IMR-90 (cell line): ENCODE measurements at regions not wholly inside any gene's neighbourhood (a gene's known extent, or its start where the extent isn't known, plus 50 kb on each side); places are given as distances from the start of the nearest gene placed in this dataset.

ENCODE experiments used
- ATAC-seq: fragments of 200-7000 bp; cut with Tn5 transposase; 2 replicates; pipeline ENCODE4 v1.9.1; 2020; ENCODE audit warnings: low read depth, mild to moderate bottlenecking, moderate library complexity
- BruUV-seq: library from RNA; stranded (reverse); fragments of 400-500 nt; replicated peaks from 2 replicates; lab custom pipeline; 2021; lab: Mats Ljungman, UMichigan
- CTCF ChIA-PET: fragments of 300-600 bp; formaldehyde crosslinking; extraction: SDS; loops from one replicate; lab custom pipeline; 2021; ENCODE audit warnings: antibody characterized with exemption; lab: Yijun Ruan, JAX
- POLR2A ChIA-PET: fragments of 300-600 bp; sonication (Branson Sonifier 250); formaldehyde crosslinking; loops from one replicate; lab custom pipeline; 2022; ENCODE audit warnings: antibody characterized with exemption; ENCODE audit not compliant: unreplicated experiment; lab: Charles Lee
- DNase-seq: peaks from one replicate; pipeline ENCODE4 v3.0.0; 2013
- H2AFZ ChIP-seq: replicated peaks from 2 replicates; pipeline ENCODE3; 2013; ENCODE audit warnings: low read length, mild to moderate bottlenecking; ENCODE audit not compliant: poor library complexity
- H2AK5ac ChIP-seq: 2 replicates; pipeline ENCODE4 v1.6.1; 2013; ENCODE audit warnings: low read depth, low read length, inconsistent platforms
- H2AK9ac ChIP-seq: replicated peaks from 2 replicates; pipeline ENCODE3; 2013; ENCODE audit warnings: mild to moderate bottlenecking, low read depth, low read length, moderate library complexity; ENCODE audit not compliant: poor library complexity
- H2BK120ac ChIP-seq: 2 replicates; pipeline ENCODE4 v1.6.1; 2013; ENCODE audit warnings: low read depth, low read length, inconsistent platforms
- H2BK15ac ChIP-seq: 3 replicates; pipeline ENCODE4 v1.6.1; 2013; ENCODE audit warnings: low read depth, low read length, inconsistent platforms
- H2BK20ac ChIP-seq: 2 replicates; pipeline ENCODE4 v1.6.1; 2013; ENCODE audit warnings: low read depth, mild to moderate bottlenecking, inconsistent platforms, low read length, moderate library complexity
- H2BK5ac ChIP-seq: 2 replicates; pipeline ENCODE4 v1.6.1; 2013; ENCODE audit warnings: mild to moderate bottlenecking, low read depth, low read length, inconsistent platforms; ENCODE audit not compliant: poor library complexity, severe bottlenecking
- H3K14ac ChIP-seq: replicated peaks from 2 replicates; pipeline ENCODE4 v1.6.1; 2013; ENCODE audit warnings: low read depth, low read length, inconsistent platforms
- H3K18ac ChIP-seq: 2 replicates; pipeline ENCODE4 v1.6.1; 2013; ENCODE audit warnings: low read depth, low read length, control low read depth
- H3K23ac ChIP-seq: 2 replicates; pipeline ENCODE4 v1.6.1; 2013; ENCODE audit warnings: low read depth, low read length, inconsistent platforms
- H3K27ac ChIP-seq: 2 replicates; pipeline ENCODE4 v1.5.1; 2013; ENCODE audit warnings: mild to moderate bottlenecking, control low read depth, low read length; ENCODE audit not compliant: insufficient read depth
- H3K27me3 ChIP-seq: 2 replicates; pipeline ENCODE4 v1.6.1; 2013; ENCODE audit warnings: low read length; ENCODE audit not compliant: control insufficient read depth, insufficient read depth
- H3K36me3 ChIP-seq: 2 replicates; pipeline ENCODE4 v1.6.1; 2013; ENCODE audit warnings: low read length, mixed read lengths; ENCODE audit not compliant: control insufficient read depth, insufficient read depth
- H3K4ac ChIP-seq: 2 replicates; pipeline ENCODE4 v1.6.1; 2013; ENCODE audit warnings: low read depth, low read length, inconsistent platforms
- H3K4me1 ChIP-seq: 2 replicates; pipeline ENCODE4 v1.6.1; 2013; ENCODE audit warnings: low read length, mixed read lengths; ENCODE audit not compliant: control insufficient read depth, insufficient read depth
- H3K4me2 ChIP-seq: 2 replicates; pipeline ENCODE4 v1.6.1; 2013; ENCODE audit warnings: low read depth, mild to moderate bottlenecking, control low read depth, low read length, moderate library complexity
- H3K4me3 ChIP-seq: 2 replicates; pipeline ENCODE4 v1.5.1; 2013; ENCODE audit warnings: low read depth, mild to moderate bottlenecking, control low read depth, low read length, moderate library complexity; ENCODE audit not compliant: insufficient read depth
- H3K56ac ChIP-seq: 2 replicates; pipeline ENCODE4 v1.6.1; 2013; ENCODE audit warnings: low read length, inconsistent platforms; ENCODE audit not compliant: insufficient read depth; ENCODE audit errors: extremely low read depth
- H3K79me1 ChIP-seq, 2 experiments: 2 replicates each; pipeline ENCODE4 v1.6.1; 2013; ENCODE audit warnings: low read length in 2 of 2, inconsistent platforms in 1 of 2, low read depth in 1 of 2
- H3K9ac ChIP-seq: 2 replicates; pipeline ENCODE4 v1.6.1; 2013; ENCODE audit warnings: low read depth, low read length, control low read depth
- H3K9me1 ChIP-seq: 2 replicates; pipeline ENCODE4 v1.6.1; 2013; ENCODE audit warnings: low read length, inconsistent platforms; ENCODE audit not compliant: insufficient read depth
- H3K9me3 ChIP-seq: 2 replicates; pipeline ENCODE4 v1.6.1; 2013; ENCODE audit warnings: low read length; ENCODE audit not compliant: control insufficient read depth, insufficient read depth
- H4K20me1 ChIP-seq: 2 replicates; pipeline ENCODE4 v1.6.1; 2013; ENCODE audit warnings: low read length, inconsistent platforms; ENCODE audit not compliant: insufficient read depth
- H4K5ac ChIP-seq: 2 replicates; pipeline ENCODE4 v1.6.1; 2013; ENCODE audit warnings: mild to moderate bottlenecking, low read depth, low read length, control low read depth
- H4K8ac ChIP-seq, 2 experiments: 2 replicates each; pipeline ENCODE4 v1.6.1; 2013; ENCODE audit warnings: low read depth in 2 of 2, low read length in 2 of 2, control low read depth in 1 of 2, inconsistent platforms in 1 of 2
- H4K91ac ChIP-seq: 2 replicates; pipeline ENCODE4 v1.6.1; 2013; ENCODE audit warnings: low read depth, low read length, inconsistent platforms; ENCODE audit not compliant: insufficient read depth
- BHLHE40 ChIP-seq: fragments of 150-350 bp; IDR thresholded peaks from 2 replicates; pipeline ENCODE4 v1.6.1; 2016; ENCODE audit warnings: mild to moderate bottlenecking, low read depth, low read length
- CEBPB ChIP-seq: IDR thresholded peaks from 2 replicates; pipeline ENCODE4 v1.6.1; 2012; ENCODE audit warnings: low read depth, low read length, improper control_type of control experiment
- CHD1 ChIP-seq: IDR thresholded peaks from 2 replicates; pipeline ENCODE4 v1.6.1; 2012; ENCODE audit warnings: low read depth, low read length, improper control_type of control experiment
- ELK1 ChIP-seq: fragments of 150-350 bp; IDR thresholded peaks from 2 replicates; pipeline ENCODE4 v1.6.1; 2016; ENCODE audit warnings: low read depth, mild to moderate bottlenecking, low read length, moderate library complexity, borderline replicate concordance
- FOS ChIP-seq: fragments of 150-350 bp; IDR thresholded peaks from 2 replicates; pipeline ENCODE4 v1.6.1; 2016; ENCODE audit warnings: low read depth, low read length
- MAFK ChIP-seq: IDR thresholded peaks from 2 replicates; pipeline ENCODE4 v1.6.1; 2012; ENCODE audit warnings: low read depth, low read length, improper control_type of control experiment
- MAZ ChIP-seq: IDR thresholded peaks from 2 replicates; pipeline ENCODE4 v1.6.1; 2012; ENCODE audit warnings: low read depth, mild to moderate bottlenecking, low read length, improper control_type of control experiment, moderate library complexity, borderline replicate concordance
- MXI1 ChIP-seq: IDR thresholded peaks from 2 replicates; pipeline ENCODE4 v1.6.1; 2012; ENCODE audit warnings: low read depth, mild to moderate bottlenecking, low read length, moderate library complexity, borderline replicate concordance
- NFE2L2 ChIP-seq: fragments of 150-350 bp; IDR thresholded peaks from 2 replicates; pipeline ENCODE4 v1.6.1; 2016; ENCODE audit warnings: low read depth, mild to moderate bottlenecking, low read length
- POLR2A ChIP-seq: IDR thresholded peaks from 2 replicates; pipeline ENCODE4 v1.6.1; 2012; ENCODE audit warnings: mild to moderate bottlenecking, low read depth, low read length
- RAD21 ChIP-seq: IDR thresholded peaks from 2 replicates; pipeline ENCODE4 v1.6.1; 2012; ENCODE audit warnings: low read length, improper control_type of control experiment
- RCOR1 ChIP-seq: IDR thresholded peaks from 2 replicates; pipeline ENCODE4 v1.6.1; 2012; ENCODE audit warnings: mild to moderate bottlenecking, low read length, improper control_type of control experiment; ENCODE audit not compliant: insufficient replicate concordance
- RFX5 ChIP-seq: IDR thresholded peaks from 2 replicates; pipeline ENCODE4 v1.8.0; 2012; ENCODE audit warnings: low read depth, mild to moderate bottlenecking, low read length, moderate library complexity
- SMC3 ChIP-seq: fragments of 150-350 bp; IDR thresholded peaks from 2 replicates; pipeline ENCODE4 v1.6.1; 2016; ENCODE audit warnings: low read depth, mild to moderate bottlenecking, antibody characterized with exemption, low read length, moderate library complexity
- WGBS, 2 experiments: methylation state at CpG; one replicate each; pipeline versions ENCODE4 v1.1.5 to v1.1.7; 2013; ENCODE audit warnings: missing lambda C conversion rate in 2 of 2; ENCODE audit not compliant: insufficient read length in 1 of 2; ENCODE audit errors: extremely low coverage in 2 of 2; 5-methylcytosine and 5-hydroxymethylcytosine counted together
- dilution Hi-C: fragments of 300-500 bp; cut with HindIII; formaldehyde crosslinking; loops from one replicate; pipeline ENCODE4 v1.14.3; 2018; ENCODE audit warnings: low sequenced_read_pairs; ENCODE audit not compliant: unreplicated experiment
- in situ Hi-C: fragments of 300-500 bp; cut with MboI; formaldehyde crosslinking; loops from 3 replicates; pipeline ENCODE4 v1.14.3; 2019; ENCODE audit warnings: low sequenced_read_pairs, inconsistent platforms, mixed read lengths
- intact Hi-C: fragments of 100-400 bp; cut with micrococcal nuclease; formaldehyde crosslinking; loops from 2 replicates; pipeline ENCODE4 v1.10.0; 2022
- TF ChIP-seq, protein P1 (sequence below): conservative IDR thresholded peaks from 2 replicates; pipeline ENCODE4 v1.5.1; 2012; ENCODE audit warnings: mild to moderate bottlenecking, low read depth, low read length, improper control_type of control experiment
- TF ChIP-seq, protein P2 (sequence below): fragments of 150-350 bp; IDR thresholded peaks from 2 replicates; pipeline ENCODE4 v1.6.1; 2017; ENCODE audit warnings: mild to moderate bottlenecking, antibody characterized with exemption, low read length, low read depth

DNA sequence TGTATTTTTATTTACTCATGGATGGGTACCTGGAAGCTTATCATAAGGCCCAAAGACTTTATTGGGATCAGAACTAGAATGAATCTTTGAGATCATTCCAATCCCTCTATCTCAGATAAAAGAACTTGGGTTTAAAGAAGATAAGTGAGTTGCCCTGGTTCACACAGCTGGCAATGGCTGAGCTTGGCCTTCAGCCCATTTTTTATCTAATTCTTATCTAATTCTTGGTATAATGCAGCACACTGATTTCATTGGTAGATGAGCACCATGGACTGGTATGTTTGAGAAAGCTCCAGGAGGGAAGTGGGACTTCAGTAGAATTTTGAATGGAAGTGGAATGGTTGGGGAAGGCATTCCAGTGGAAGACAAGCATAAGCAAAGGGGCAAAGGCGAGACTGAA, 558.9 kb downstream of the REEP3 start:
- no peak overlapping the region for H3K18ac ChIP-seq
- no peak overlapping the region for H3K23ac ChIP-seq
- no peak overlapping the region for H3K14ac ChIP-seq
- H3K36me3 ChIP-seq: no peaks in the 10 kb centered on the region
- H2BK120ac ChIP-seq: no peak overlapping the region
- no peak overlapping the region for H3K4me3 ChIP-seq
- ATAC-seq (no peak), DNase-seq (no peak)
- H2AK5ac ChIP-seq: no peak overlapping the region
- no peaks in the 10 kb centered on the region for H3K27me3 ChIP-seq
- H3K79me1 ChIP-seq: no peaks in the 10 kb centered on the region
- no peak overlapping the region for H3K4me2 ChIP-seq
- no peak overlapping the region for H3K4ac ChIP-seq
- in situ Hi-C loops (no loop called here), intact Hi-C loops (no loop called here), dilution Hi-C loops (no loop called here)
- POLR2A ChIA-PET: no interaction called here
- H3K9me1 ChIP-seq: no peaks in the 10 kb centered on the region
- no peaks in the 10 kb centered on the region for H3K4me1 ChIP-seq
- no peaks in the 10 kb centered on the region for H3K9me3 ChIP-seq
- no TSS peak for BruUV-seq
- no peaks in the 10 kb centered on the region for H4K20me1 ChIP-seq
- no peak overlapping the region for H4K8ac ChIP-seq
- no peak overlapping the region for H4K91ac ChIP-seq
- no peak overlapping the region for H3K9ac ChIP-seq
- no peak overlapping the region for H4K5ac ChIP-seq
- no peak overlapping the region for H3K56ac ChIP-seq
- TF ChIP-seq MAFK: no peak
- no peak for TF ChIP-seq MAZ
- TF ChIP-seq MXI1: no peak
- no peak for TF ChIP-seq SMC3
- TF ChIP-seq RCOR1: no peak
- no peak for TF ChIP-seq CEBPB
- TF ChIP-seq POLR2A: no peak
- no peak for TF ChIP-seq CHD1
- TF ChIP-seq FOS: no peak
- TF ChIP-seq ELK1: no peak
- TF ChIP-seq, protein P1, sequence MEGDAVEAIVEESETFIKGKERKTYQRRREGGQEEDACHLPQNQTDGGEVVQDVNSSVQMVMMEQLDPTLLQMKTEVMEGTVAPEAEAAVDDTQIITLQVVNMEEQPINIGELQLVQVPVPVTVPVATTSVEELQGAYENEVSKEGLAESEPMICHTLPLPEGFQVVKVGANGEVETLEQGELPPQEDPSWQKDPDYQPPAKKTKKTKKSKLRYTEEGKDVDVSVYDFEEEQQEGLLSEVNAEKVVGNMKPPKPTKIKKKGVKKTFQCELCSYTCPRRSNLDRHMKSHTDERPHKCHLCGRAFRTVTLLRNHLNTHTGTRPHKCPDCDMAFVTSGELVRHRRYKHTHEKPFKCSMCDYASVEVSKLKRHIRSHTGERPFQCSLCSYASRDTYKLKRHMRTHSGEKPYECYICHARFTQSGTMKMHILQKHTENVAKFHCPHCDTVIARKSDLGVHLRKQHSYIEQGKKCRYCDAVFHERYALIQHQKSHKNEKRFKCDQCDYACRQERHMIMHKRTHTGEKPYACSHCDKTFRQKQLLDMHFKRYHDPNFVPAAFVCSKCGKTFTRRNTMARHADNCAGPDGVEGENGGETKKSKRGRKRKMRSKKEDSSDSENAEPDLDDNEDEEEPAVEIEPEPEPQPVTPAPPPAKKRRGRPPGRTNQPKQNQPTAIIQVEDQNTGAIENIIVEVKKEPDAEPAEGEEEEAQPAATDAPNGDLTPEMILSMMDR: no peak
- no peak for TF ChIP-seq BHLHE40
- TF ChIP-seq, protein P2, sequence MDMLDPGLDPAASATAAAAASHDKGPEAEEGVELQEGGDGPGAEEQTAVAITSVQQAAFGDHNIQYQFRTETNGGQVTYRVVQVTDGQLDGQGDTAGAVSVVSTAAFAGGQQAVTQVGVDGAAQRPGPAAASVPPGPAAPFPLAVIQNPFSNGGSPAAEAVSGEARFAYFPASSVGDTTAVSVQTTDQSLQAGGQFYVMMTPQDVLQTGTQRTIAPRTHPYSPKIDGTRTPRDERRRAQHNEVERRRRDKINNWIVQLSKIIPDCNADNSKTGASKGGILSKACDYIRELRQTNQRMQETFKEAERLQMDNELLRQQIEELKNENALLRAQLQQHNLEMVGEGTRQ: no peak
- no peak for TF ChIP-seq NFE2L2
- no peak for TF ChIP-seq RFX5
- TF ChIP-seq RAD21: no peak
- no CpG with 5 or more reads among the region's 1 CpG for WGBS, 2 experiments
- H2AFZ ChIP-seq: no peak overlapping the region
- H2BK15ac ChIP-seq: no peak overlapping the region
- CTCF ChIA-PET: interaction anchor here (0.6 kb wide), 1 partner anchor 150 kb away, joined by 3 read pairs; no protein-coding TSS in a partner anchor
- no peak overlapping the region for H2BK5ac ChIP-seq
- no peak overlapping the region for H2BK20ac ChIP-seq
- no peak overlapping the region for H3K27ac ChIP-seq
- no peak overlapping the region for H2AK9ac ChIP-seq
